ENCODE measurements at regions not wholly inside any gene's neighbourhood (a gene's known extent, or its start where the extent isn't known, plus 50 kb on each side); places are given as distances from the start of the nearest gene placed in this dataset.
"Not testable (repeated sequence)": the region's sequence is repeated elsewhere in the genome, so short reads cannot be mapped to it uniquely, and the experiment has no call there.

- Mint-ChIP-seq H3K9me3 (peaks cover 17% of the 10 kb centered on the region), H3K4me1 (no peaks in the 10 kb centered on the region), H3K4me3 (no peak overlapping the region), H3K27ac (no peak overlapping the region), H3K27me3 (no peaks in the 10 kb centered on the region), H3K36me3 (no peaks in the 10 kb centered on the region)
- ATAC-seq: no peak
Observed at GRCh38 chr11:39772525-39773137, 1686.8 kb downstream of the LRRC4C start.

GRCh38 chr11:39768214-39768613 lies 1691.2 kb downstream of the LRRC4C start:
- Mint-ChIP-seq H3K27ac (no peak overlapping the region), H3K9me3 (peaks cover 13% of the 10 kb centered on the region), H3K27me3 (no peaks in the 10 kb centered on the region), H3K4me1 (no peaks in the 10 kb centered on the region), H3K4me3 (no peak overlapping the region), H3K36me3 (no peaks in the 10 kb centered on the region)
- ATAC-seq: no peak

DNA sequence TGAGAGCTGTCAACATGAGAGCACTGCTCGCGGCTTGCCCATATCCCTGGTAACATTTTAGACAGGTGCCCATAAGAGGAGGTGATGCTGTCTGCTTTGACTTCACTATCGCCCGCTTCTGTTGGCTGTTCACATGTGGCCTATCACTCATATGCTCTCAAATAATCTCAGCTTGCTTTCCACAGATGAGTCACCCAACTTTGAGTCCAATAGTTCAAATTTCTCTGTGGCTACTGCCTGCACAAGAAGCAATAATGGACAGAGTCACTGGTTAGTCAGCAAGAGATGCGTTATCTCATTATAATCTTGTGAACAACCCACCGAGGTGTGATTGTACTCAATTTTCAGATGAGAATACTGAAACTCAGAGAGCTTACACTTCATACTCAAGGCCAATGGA lies 1714.1 kb downstream of the LRRC4C start:
- Mint-ChIP-seq H3K9me3 (peaks cover 3% of the 10 kb centered on the region), H3K27me3 (no peaks in the 10 kb centered on the region), H3K36me3 (no peaks in the 10 kb centered on the region), H3K4me1 (no peaks in the 10 kb centered on the region), H3K4me3 (no peak overlapping the region), H3K27ac (no peak overlapping the region)
- ATAC-seq: no peak

GRCh38 chr11:39741066-39741465 lies 1718.4 kb downstream of the LRRC4C start:
- no peaks in the 10 kb centered on the region for H3K27me3 Mint-ChIP-seq
- no peak for ATAC-seq
- H3K36me3 Mint-ChIP-seq: no peaks in the 10 kb centered on the region
- H3K4me3 Mint-ChIP-seq: no peak overlapping the region
- H3K4me1 Mint-ChIP-seq: no peaks in the 10 kb centered on the region
- H3K9me3 Mint-ChIP-seq: no peaks in the 10 kb centered on the region
- H3K27ac Mint-ChIP-seq: no peak overlapping the region

GRCh38 chr11:39736351-39736750 lies 1723.1 kb downstream of the LRRC4C start:
- ATAC-seq, H3K27ac Mint-ChIP-seq, H3K27me3 Mint-ChIP-seq, H3K4me1 Mint-ChIP-seq, H3K4me3 Mint-ChIP-seq, H3K36me3 Mint-ChIP-seq: not testable (repeated sequence)
- H3K9me3 Mint-ChIP-seq: peaks cover 16% of the 10 kb centered on the region

- Mint-ChIP-seq H3K36me3 (no peaks in the 10 kb centered on the region), H3K27me3 (no peaks in the 10 kb centered on the region), H3K4me1 (no peaks in the 10 kb centered on the region), H3K9me3 (peaks cover 16% of the 10 kb centered on the region), H3K4me3 (no peak overlapping the region), H3K27ac (no peak overlapping the region)
- no peak for ATAC-seq
Observed at GRCh38 chr11:39732001-39732400, 1727.5 kb downstream of the LRRC4C start.

- ATAC-seq: no peak
- H3K36me3 Mint-ChIP-seq: no peaks in the 10 kb centered on the region
- no peaks in the 10 kb centered on the region for H3K27me3 Mint-ChIP-seq
- H3K27ac Mint-ChIP-seq: no peak overlapping the region
- peaks cover 2% of the 10 kb centered on the region for H3K9me3 Mint-ChIP-seq
- no peak overlapping the region for H3K4me3 Mint-ChIP-seq
- no peaks in the 10 kb centered on the region for H3K4me1 Mint-ChIP-seq
Observed at GRCh38 chr11:39725081-39725480, 1734.4 kb downstream of the LRRC4C start.

GRCh38 chr11:39724404-39724803 lies 1735.0 kb downstream of the LRRC4C start:
- H3K4me1 Mint-ChIP-seq: no peaks in the 10 kb centered on the region
- no peak for ATAC-seq
- no peak overlapping the region for H3K27ac Mint-ChIP-seq
- peaks cover 2% of the 10 kb centered on the region for H3K9me3 Mint-ChIP-seq
- no peak overlapping the region for H3K4me3 Mint-ChIP-seq
- H3K36me3 Mint-ChIP-seq: no peaks in the 10 kb centered on the region
- no peaks in the 10 kb centered on the region for H3K27me3 Mint-ChIP-seq

DNA sequence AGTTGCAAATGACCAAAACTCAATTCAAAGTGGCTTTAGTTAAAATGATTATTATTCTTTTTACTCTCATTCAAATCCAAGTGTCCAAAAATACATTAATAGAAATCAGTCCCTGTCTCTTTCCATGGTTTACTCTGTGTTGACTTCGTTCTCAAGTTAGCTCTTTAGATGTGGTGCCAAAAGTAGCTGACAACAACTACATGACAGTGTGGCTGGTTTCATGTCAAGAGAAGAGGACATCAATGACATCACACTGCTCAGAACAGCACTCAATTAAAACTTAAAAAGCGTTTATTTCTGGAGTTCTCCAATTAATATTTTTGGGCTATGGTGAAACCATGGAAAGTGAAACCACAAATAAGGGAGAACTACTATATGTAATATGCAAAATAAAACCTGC lies 1746.9 kb downstream of the LRRC4C start:
- Mint-ChIP-seq H3K36me3 (no peaks in the 10 kb centered on the region), H3K9me3 (peaks cover 3% of the 10 kb centered on the region), H3K27me3 (no peaks in the 10 kb centered on the region), H3K27ac (no peak overlapping the region), H3K4me1 (no peaks in the 10 kb centered on the region), H3K4me3 (no peak overlapping the region)
- no peak for ATAC-seq

DNA sequence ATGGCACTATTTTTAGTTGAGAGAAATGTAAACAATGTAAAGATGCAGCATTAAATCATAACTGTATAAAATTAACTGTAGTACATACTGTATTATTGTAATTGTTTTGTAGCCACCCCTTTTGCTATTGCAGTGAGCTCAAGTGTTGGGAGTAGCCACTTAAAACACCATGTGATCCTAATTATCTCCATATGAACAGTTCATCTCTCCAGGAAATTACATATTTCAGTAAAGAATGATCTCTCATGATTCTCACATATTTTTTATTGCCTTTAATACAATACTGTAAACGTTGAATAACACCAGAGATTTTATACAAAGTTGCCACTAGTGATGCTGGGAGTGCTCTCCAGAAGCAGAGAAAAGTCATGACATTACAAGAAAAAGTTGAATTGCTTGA lies 1768.6 kb downstream of the LRRC4C start:
- Mint-ChIP-seq H3K4me3 (no peak overlapping the region), H3K4me1 (no peaks in the 10 kb centered on the region), H3K27me3 (no peaks in the 10 kb centered on the region), H3K27ac (no peak overlapping the region), H3K9me3 (no peaks in the 10 kb centered on the region), H3K36me3 (no peaks in the 10 kb centered on the region)
- no peak for ATAC-seq

- peaks cover 3% of the 10 kb centered on the region for H3K9me3 Mint-ChIP-seq
- no peaks in the 10 kb centered on the region for H3K36me3 Mint-ChIP-seq
- ATAC-seq: no peak
- no peak overlapping the region for H3K27ac Mint-ChIP-seq
- H3K27me3 Mint-ChIP-seq: no peaks in the 10 kb centered on the region
- no peak overlapping the region for H3K4me3 Mint-ChIP-seq
- no peaks in the 10 kb centered on the region for H3K4me1 Mint-ChIP-seq
Observed at GRCh38 chr11:39683951-39684554, 1775.4 kb downstream of the LRRC4C start.

DNA sequence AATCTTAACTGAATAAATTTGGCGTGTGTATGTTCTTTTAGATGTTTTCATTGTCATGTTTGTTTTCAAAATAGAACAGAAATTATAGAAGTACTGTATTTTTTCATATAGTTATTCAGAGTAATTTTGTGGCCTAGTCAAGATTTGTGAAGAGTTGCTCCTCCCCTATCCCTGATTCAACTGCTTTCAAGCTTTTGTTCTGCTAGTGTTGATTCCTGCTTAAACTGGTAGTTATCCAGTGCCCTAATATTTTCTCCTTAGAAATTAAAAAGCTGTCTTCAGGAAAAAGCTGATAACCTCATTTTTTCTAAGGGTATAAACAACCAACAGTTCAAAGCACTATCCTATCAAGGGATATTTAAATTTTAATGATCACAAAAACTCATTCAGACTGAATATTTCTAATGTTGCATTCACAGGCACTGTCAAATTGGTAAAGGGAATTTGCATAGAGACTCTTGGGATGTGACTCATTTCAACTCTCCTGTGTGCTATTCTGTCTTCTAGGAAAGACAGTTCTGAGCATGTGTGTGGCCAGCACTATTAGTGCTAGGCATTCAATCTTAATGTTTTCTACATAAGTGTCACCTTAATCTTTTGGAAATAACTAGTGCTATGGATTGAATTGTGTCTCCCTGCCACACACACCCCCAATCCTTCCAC lies 1776.0 kb downstream of the LRRC4C start:
- no peak overlapping the region for H3K4me3 Mint-ChIP-seq
- H3K36me3 Mint-ChIP-seq: no peaks in the 10 kb centered on the region
- H3K4me1 Mint-ChIP-seq: no peaks in the 10 kb centered on the region
- no peak for ATAC-seq
- H3K27me3 Mint-ChIP-seq: no peaks in the 10 kb centered on the region
- H3K9me3 Mint-ChIP-seq: peaks cover 3% of the 10 kb centered on the region
- H3K27ac Mint-ChIP-seq: no peak overlapping the region

- Mint-ChIP-seq H3K9me3 (peaks cover 3% of the 10 kb centered on the region), H3K27ac (no peak overlapping the region), H3K4me3 (no peak overlapping the region), H3K36me3 (no peaks in the 10 kb centered on the region), H3K4me1 (no peaks in the 10 kb centered on the region), H3K27me3 (no peaks in the 10 kb centered on the region)
- no peak for ATAC-seq
Observed at GRCh38 chr11:39681428-39681827, 1778.0 kb downstream of the LRRC4C start.

DNA sequence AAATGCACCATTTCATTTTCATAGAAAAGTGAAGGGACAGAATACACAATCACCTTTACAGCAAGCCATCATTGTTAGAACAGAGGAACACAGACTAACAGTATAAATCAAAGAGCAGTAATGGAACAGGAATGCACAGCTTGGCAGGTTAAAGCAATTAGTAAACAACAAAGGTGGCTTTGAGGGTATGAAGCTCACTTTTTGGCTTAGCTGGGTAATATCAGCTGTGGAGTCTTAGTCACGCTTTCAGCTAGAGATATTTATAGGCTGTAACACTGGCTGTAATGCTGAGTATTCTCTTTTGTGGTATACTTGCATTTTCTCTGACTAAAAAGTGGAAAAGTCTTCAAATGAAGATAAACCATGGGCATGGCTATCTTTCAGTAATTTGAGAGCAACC lies 1780.5 kb downstream of the LRRC4C start:
- H3K9me3 Mint-ChIP-seq: peaks cover 3% of the 10 kb centered on the region

DNA sequence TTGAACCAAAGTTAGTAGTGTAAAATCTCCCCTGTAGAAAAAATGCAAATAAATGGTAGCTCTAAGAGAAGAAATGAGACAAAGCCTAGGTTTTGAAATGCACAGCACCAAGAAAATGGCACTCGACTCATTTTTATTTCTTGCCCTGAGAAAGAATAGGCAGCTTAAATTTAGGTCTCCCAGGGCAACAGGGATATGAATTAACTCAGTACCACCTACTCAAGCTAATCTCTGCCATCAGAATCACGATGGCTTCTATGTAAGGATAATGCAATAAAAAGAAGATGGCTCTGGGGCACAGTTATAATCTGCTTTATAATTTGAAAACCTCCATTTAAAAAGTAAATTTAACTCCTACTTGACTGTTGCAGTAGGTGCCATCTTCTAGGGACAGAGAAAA lies 1784.3 kb downstream of the LRRC4C start:
- Mint-ChIP-seq H3K27me3 (no peaks in the 10 kb centered on the region), H3K4me3 (no peak overlapping the region), H3K36me3 (no peaks in the 10 kb centered on the region), H3K27ac (no peak overlapping the region), H3K4me1 (no peaks in the 10 kb centered on the region), H3K9me3 (peaks cover 6% of the 10 kb centered on the region)
- no peak for ATAC-seq

More for the DNA sequence above, 1780.5 kb downstream of the LRRC4C start:
- Mint-ChIP-seq H3K4me3 (no peak overlapping the region), H3K27ac (no peak overlapping the region), H3K27me3 (no peaks in the 10 kb centered on the region), H3K36me3 (no peaks in the 10 kb centered on the region), H3K4me1 (no peaks in the 10 kb centered on the region)
- no peak for ATAC-seq

- Mint-ChIP-seq H3K27me3 (no peaks in the 10 kb centered on the region), H3K27ac (no peak overlapping the region), H3K36me3 (no peaks in the 10 kb centered on the region), H3K9me3 (peaks cover 6% of the 10 kb centered on the region), H3K4me3 (no peak overlapping the region), H3K4me1 (no peaks in the 10 kb centered on the region)
- ATAC-seq: no peak
Observed at GRCh38 chr11:39674761-39675160, 1784.7 kb downstream of the LRRC4C start.
